Heart left ventricle (tissue), 16 donors: ENCODE measurements at regions not wholly inside any gene's neighbourhood (a gene's known extent, or its start where the extent isn't known, plus 50 kb on each side); places are given as distances from the start of the nearest gene placed in this dataset.

Source experiments
- ATAC-seq, 4 donors: fragments of 200-7000 bp; cut with Tn5 transposase; one replicate each; pipeline ENCODE4 v1.9.1; 2020 to 2022; ENCODE audit warnings: moderate library complexity in 4 of 4, mild to moderate bottlenecking in 3 of 4, moderate number of reproducible peaks in 1 of 4
- DNase-seq, 5 donors: peaks; one replicate each; pipeline ENCODE4 v3.0.0-alpha.2; 2020
- H3K27ac ChIP-seq, 12 donors: fragments of 200-600 bp; sonication (generic) in 4 of 12; one replicate each; pipeline versions ENCODE4 v1.5.0 to v1.8.0; 2016 to 2022; ENCODE audit warnings: mild to moderate bottlenecking in 2 of 12
- H3K27me3 ChIP-seq, 9 donors: fragments of 200-600 bp; sonication (generic) in 2 of 9; one replicate each; pipeline versions ENCODE4 v1.5.1 to v1.8.0; 2016 to 2022; ENCODE audit warnings: mild to moderate bottlenecking in 3 of 9
- H3K36me3 ChIP-seq, 9 donors: fragments of 200-600 bp; sonication (generic) in 2 of 9; one replicate each; pipeline versions ENCODE4 v1.5.0 to v1.8.0; 2018 to 2022; ENCODE audit warnings: mild to moderate bottlenecking in 2 of 9
- H3K4me1 ChIP-seq, 12 donors: fragments of 200-600 bp; sonication (generic) in 4 of 12; one replicate each; pipeline versions ENCODE4 v1.5.0 to v1.8.0; 2016 to 2022; ENCODE audit warnings: mild to moderate bottlenecking in 3 of 12
- H3K4me3 ChIP-seq, 12 donors: fragments of 200-600 bp; sonication (generic) in 4 of 12; one replicate each; pipeline versions ENCODE4 v1.5.0 to v1.8.0; 2017 to 2022; ENCODE audit warnings: mild to moderate bottlenecking in 9 of 12, moderate library complexity in 4 of 12
- H3K9me3 ChIP-seq, 12 donors: fragments of 200-600 bp; sonication (generic) in 4 of 12; one replicate each; pipeline versions ENCODE4 v1.5.0 to v1.8.0; 2016 to 2022; ENCODE audit warnings: mild to moderate bottlenecking in 1 of 12
- POLR2A ChIP-seq, 2 donors: fragments of 450-650 bp; IDR thresholded peaks; one replicate each; pipeline ENCODE4 v1.6.1; 2017; ENCODE audit warnings: antibody characterized with exemption in 2 of 2, mild to moderate bottlenecking in 2 of 2, moderate library complexity in 2 of 2
- WGBS, 4 donors: extraction: QIAGEN DNeasy Blood & Tissue Kit in 2 of 4; methylation state at CpG; one replicate each; pipeline versions ENCODE4 v1.1.5 to v1.1.7; 2013 to 2018; 5-methylcytosine and 5-hydroxymethylcytosine counted together
- intact Hi-C, 10 donors: fragments of 100-400 bp; cut with DNase I; formaldehyde crosslinking; loops; one replicate each; pipeline versions ENCODE4 v1.11.1 to v1.14.2; 2022
- TF ChIP-seq, protein P1 (sequence below), 12 donors: fragments of 200-600 bp; sonication (generic) in 4 of 12; IDR thresholded peaks; one replicate each; pipeline versions ENCODE4 v1.5.0 to v1.8.0; 2018 to 2022; ENCODE audit warnings: antibody characterized with exemption in 12 of 12, mild to moderate bottlenecking in 5 of 12
- donor health status: ischemic (EF 13 %, LVEDD 7.1; RV severe dilation, severe dysfunction).
- donor health status: healthy with polysubstance abuse.
- donor health status: DM: no; HTN: yes; CAD: no.
- donor health status: DM: no; HTN: no; CAD: no.
- donor health status: ischemic (EF 25% LVEDD 6.9; RV normal size, moderate dysfunction).
- donor health status: ischemic (EF 25% LVEDD 5.7; RV mildly dilated, moderate dysfunction).
- donor health status: healthy.
- donor health status: DM: yes; HTN: yes; CAD: no.
- donor health status: ischemic (EF 35%, LVEDD 5.7; RV mildly dilated, moderate dysfunction).
- donor health status: nonischemic (EF 11% LVEDD 7.7; RV severe dilation, severe dysfunction).
- donor health status: DM: yes; HTN: yes; CAD: no.
- donor health status: PGD.
- donor health status: ischemic (EF 29% LVEDD 5.4; RV normal size, mild dysfunction).
- donor health status: nonischemic (EF 23%, LVEDD 6.1; RV moderate dilation, normal function).

DNA sequence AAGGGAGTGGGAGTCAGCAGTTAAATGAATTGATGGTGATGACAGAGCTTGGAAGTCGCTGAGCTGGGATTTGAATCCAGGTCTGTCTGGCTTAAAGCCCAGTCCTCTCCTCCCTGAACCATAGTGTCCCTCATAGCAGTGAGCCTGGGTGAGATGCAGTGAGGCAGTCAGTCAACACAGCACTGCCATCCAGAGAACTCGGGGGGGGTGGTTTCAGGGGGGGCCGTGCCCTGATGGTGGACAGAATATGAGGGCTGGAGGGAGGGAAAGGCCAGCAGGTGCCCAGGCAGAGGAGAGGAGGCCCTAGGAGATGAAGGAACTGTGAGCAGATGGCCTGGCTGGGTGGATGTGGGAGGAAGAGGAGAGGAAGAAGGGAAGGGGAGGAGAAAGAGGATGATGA is 405.6 kb downstream of the PTPRU start:
- Histone ChIP-seq H3K27me3 (peaks cover 0 to 3% (median 0%) of the 10 kb centered on the region in 9 donors), H3K27ac (no peak overlapping the region), H3K9me3 (no peaks in the 10 kb centered on the region), H3K4me3 (no peak overlapping the region), H3K4me1 (no peaks in the 10 kb centered on the region), H3K36me3 (no peaks in the 10 kb centered on the region)
- ATAC-seq (no peak), DNase-seq (no peak)
- WGBS, 4 donors, result 42 to 72% (median 46%) methylated on average over 2 to 3 of the region's 3 CpGs
- TF ChIP-seq, protein P1, sequence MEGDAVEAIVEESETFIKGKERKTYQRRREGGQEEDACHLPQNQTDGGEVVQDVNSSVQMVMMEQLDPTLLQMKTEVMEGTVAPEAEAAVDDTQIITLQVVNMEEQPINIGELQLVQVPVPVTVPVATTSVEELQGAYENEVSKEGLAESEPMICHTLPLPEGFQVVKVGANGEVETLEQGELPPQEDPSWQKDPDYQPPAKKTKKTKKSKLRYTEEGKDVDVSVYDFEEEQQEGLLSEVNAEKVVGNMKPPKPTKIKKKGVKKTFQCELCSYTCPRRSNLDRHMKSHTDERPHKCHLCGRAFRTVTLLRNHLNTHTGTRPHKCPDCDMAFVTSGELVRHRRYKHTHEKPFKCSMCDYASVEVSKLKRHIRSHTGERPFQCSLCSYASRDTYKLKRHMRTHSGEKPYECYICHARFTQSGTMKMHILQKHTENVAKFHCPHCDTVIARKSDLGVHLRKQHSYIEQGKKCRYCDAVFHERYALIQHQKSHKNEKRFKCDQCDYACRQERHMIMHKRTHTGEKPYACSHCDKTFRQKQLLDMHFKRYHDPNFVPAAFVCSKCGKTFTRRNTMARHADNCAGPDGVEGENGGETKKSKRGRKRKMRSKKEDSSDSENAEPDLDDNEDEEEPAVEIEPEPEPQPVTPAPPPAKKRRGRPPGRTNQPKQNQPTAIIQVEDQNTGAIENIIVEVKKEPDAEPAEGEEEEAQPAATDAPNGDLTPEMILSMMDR (IDR thresholded peaks at IDR 0.05), result no peak
- TF ChIP-seq POLR2A (IDR thresholded peaks at IDR 0.05), result no peak
- intact Hi-C loops, result no loop called here

DNA sequence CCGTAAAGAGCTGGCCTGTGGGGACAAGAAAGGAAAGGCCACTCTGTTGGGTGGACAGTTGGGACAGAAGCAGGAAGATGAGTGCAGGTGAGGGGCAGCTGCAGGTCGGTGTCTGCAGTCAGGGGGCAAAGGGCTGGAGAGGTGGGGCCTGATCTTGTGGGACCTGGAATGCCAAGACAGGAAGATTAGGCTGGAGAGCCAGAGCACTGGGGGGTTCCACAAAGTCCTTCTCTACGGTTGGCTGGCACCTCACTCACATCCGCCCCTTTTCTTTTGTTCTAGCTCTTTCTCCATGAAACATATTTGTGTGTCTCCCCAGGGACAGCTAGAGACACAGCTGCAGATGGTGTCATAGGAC is 404.1 kb downstream of the PTPRU start:
- 64 to 73% (median 70%) methylated on average over 4 of the region's 4 CpGs for WGBS, 4 donors
- DNase-seq, result no peak
- no peaks in the 10 kb centered on the region for H3K36me3 ChIP-seq
- no peak for ATAC-seq
- no peak overlapping the region for H3K4me3 ChIP-seq
- intact Hi-C loops, result no loop called here
- no peak for TF ChIP-seq POLR2A (IDR thresholded peaks at IDR 0.05)
- TF ChIP-seq, protein P1 (IDR thresholded peaks at IDR 0.05), result no peak
- no peaks in the 10 kb centered on the region for H3K4me1 ChIP-seq
- H3K27me3 ChIP-seq, result peaks cover 0 to 3% (median 0%) of the 10 kb centered on the region in 9 donors
- H3K27ac ChIP-seq, result no peak overlapping the region
- H3K9me3 ChIP-seq, result no peaks in the 10 kb centered on the region

DNA sequence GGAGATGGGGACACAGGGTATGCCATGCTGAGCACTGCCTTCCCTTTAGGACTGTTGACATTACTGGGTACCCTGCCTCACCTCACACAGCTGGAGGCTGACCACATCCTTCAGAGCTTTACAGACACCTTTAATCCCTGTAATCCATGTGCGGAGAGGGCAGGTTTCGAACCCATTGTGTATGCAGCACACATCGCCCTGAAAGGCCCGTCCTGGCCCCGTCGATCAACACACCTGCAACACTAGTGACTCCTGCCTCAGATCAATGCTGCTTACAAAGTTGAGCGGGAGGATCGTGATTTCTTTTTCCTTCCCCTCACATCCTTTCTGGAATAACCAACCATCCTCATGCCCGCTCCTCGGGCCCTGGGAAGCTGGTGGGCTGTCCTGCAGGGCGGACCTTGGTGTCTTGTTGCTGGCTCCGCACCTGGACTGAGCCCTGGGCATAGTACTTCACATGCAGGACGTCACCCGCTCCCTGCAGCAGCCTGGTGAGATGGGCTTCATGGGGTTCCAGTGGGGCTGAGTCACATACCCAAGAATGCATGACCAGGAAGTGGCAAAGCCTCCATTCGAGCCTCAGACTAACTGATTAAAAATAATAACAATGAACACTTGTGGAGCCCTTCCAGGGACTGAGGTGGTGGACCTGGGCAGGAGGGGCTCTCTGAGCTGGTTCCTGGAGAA is 403.6 kb downstream of the PTPRU start:
- H3K27me3 ChIP-seq, result peaks cover 0 to 6% (median 0%) of the 10 kb centered on the region in 9 donors
- WGBS, 4 donors, result 80 to 84% (median 82%) methylated on average over 14 to 15 of the region's 15 CpGs
- H3K36me3 ChIP-seq, result no peaks in the 10 kb centered on the region
- ATAC-seq (no peak), DNase-seq (no peak)
- intact Hi-C loops, result no loop called here
- TF ChIP-seq, protein P1 (IDR thresholded peaks at IDR 0.05), result no peak
- no peak for TF ChIP-seq POLR2A (IDR thresholded peaks at IDR 0.05)
- no peaks in the 10 kb centered on the region for H3K4me1 ChIP-seq
- H3K4me3 ChIP-seq, result no peak overlapping the region
- H3K27ac ChIP-seq, result no peak overlapping the region
- no peaks in the 10 kb centered on the region for H3K9me3 ChIP-seq

DNA sequence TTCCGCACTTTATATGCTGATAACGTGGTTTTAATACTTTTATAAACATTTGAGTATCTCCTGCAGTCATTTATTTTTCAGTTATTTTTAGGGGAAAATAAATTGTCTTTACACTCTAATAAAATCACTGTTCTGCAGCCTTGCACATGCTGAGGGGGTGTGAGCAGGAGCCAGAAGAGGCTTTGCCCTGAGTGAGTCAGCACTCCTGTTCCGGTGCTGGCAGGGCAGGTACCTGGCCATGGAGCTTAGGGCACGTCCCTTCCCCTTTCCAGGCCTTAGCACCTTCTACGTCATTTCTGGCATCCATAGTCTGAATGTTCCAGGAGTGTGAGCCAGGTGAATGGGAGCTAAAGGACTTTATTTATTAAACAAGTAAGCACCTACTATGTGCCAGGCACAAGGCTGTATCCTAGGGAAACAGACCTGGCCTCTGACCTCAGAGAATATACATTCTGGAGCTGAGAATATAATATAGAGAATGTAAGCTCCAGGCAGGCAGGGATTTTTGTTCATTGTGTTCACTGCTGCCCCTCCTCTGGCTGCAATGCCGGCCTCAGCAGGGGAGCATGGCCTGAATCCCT is 402.9 kb downstream of the PTPRU start:
- 67 to 79% (median 77%) methylated on average over 6 of the region's 6 CpGs for WGBS, 4 donors
- no peaks in the 10 kb centered on the region for H3K4me1 ChIP-seq
- H3K27ac ChIP-seq, result no peak overlapping the region
- ATAC-seq (no peak), DNase-seq (no peak)
- H3K9me3 ChIP-seq, result no peaks in the 10 kb centered on the region
- no peak overlapping the region for H3K4me3 ChIP-seq
- intact Hi-C loops, result no loop called here
- H3K36me3 ChIP-seq, result no peaks in the 10 kb centered on the region
- TF ChIP-seq, protein P1 (IDR thresholded peaks at IDR 0.05), result no peak
- no peak for TF ChIP-seq POLR2A (IDR thresholded peaks at IDR 0.05)
- H3K27me3 ChIP-seq, result peaks cover 0 to 11% (median 0%) of the 10 kb centered on the region in 9 donors
